OCI-LY3 (cell line): ENCODE measurements at regions not wholly inside any gene's neighbourhood (a gene's known extent, or its start where the extent isn't known, plus 50 kb on each side); places are given as distances from the start of the nearest gene placed in this dataset.

Experiments
- H2AFZ ChIP-seq: fragments of 200-600, 300-600 bp; shearing (Covaris generic); 2 replicates; pipeline ENCODE4 v1.6.0; 2014; ENCODE audit warnings: antibody characterized with exemption, low read depth, low read length
- H3K27ac ChIP-seq: fragments of 200-600, 300-600 bp; sonication (generic); 2 replicates; pipeline ENCODE4 v1.5.1; 2014; ENCODE audit warnings: mild to moderate bottlenecking, low read length, moderate library complexity, mixed read lengths
- H3K27me3 ChIP-seq: fragments of 200-600, 300-600 bp; sonication (generic); 2 replicates; pipeline ENCODE4 v1.6.1; 2014; ENCODE audit warnings: low read depth, low read length, mixed read lengths
- H3K36me3 ChIP-seq: fragments of 200-600, 300-600 bp; sonication (generic); replicated peaks from 2 replicates; pipeline ENCODE3; 2014; ENCODE audit warnings: low read depth, low read length, mixed read lengths
- H3K4me1 ChIP-seq: fragments of 300-600, 200-600 bp; sonication (generic); 2 replicates; pipeline ENCODE4 v1.6.1; 2014; ENCODE audit warnings: low read length, mixed read lengths
- H3K4me2 ChIP-seq: fragments of 200-600, 300-600 bp; sonication (generic); 2 replicates; pipeline ENCODE4 v1.6.1; 2014; ENCODE audit warnings: low read length, mixed read lengths
- H3K4me3 ChIP-seq: fragments of 300-600, 200-600 bp; sonication (generic); 2 replicates; pipeline ENCODE4 v1.5.1; 2014; ENCODE audit warnings: antibody characterized with exemption, mild to moderate bottlenecking, low read length, moderate library complexity
- H3K79me2 ChIP-seq: fragments of 300-600, 200-600 bp; shearing (Covaris generic); 2 replicates; pipeline ENCODE4 v1.6.1; 2014; ENCODE audit warnings: mild to moderate bottlenecking, low read length, mixed read lengths
- H3K9ac ChIP-seq: fragments of 300-600, 200-600 bp; shearing (Covaris generic); 2 replicates; pipeline ENCODE4 v1.6.0; 2014; ENCODE audit warnings: mild to moderate bottlenecking, low read length, moderate library complexity
- H3K9me3 ChIP-seq: fragments of 200-600, 300-600 bp; shearing (Covaris generic); 2 replicates; pipeline ENCODE4 v1.6.1; 2014; ENCODE audit warnings: low read length, mixed read lengths; ENCODE audit not compliant: insufficient read depth
- H4K20me1 ChIP-seq: fragments of 200-600, 300-600 bp; sonication (generic); 2 replicates; pipeline ENCODE4 v1.6.1; 2016; ENCODE audit warnings: low read length, mixed read lengths; ENCODE audit not compliant: insufficient read depth
- EZH2phosphoT487 ChIP-seq: fragments of 200-600 bp; shearing (Covaris generic); IDR thresholded peaks from 2 replicates; pipeline ENCODE4 v1.6.1; 2018; ENCODE audit warnings: antibody characterized with exemption, mixed run types, low read depth
- TF ChIP-seq, protein P1 (sequence below): fragments of 200-600, 300-600 bp; sonication (generic); IDR thresholded peaks from 2 replicates; pipeline ENCODE4 v1.5.1; 2014; ENCODE audit warnings: antibody characterized with exemption, low read length, low read depth

DNA sequence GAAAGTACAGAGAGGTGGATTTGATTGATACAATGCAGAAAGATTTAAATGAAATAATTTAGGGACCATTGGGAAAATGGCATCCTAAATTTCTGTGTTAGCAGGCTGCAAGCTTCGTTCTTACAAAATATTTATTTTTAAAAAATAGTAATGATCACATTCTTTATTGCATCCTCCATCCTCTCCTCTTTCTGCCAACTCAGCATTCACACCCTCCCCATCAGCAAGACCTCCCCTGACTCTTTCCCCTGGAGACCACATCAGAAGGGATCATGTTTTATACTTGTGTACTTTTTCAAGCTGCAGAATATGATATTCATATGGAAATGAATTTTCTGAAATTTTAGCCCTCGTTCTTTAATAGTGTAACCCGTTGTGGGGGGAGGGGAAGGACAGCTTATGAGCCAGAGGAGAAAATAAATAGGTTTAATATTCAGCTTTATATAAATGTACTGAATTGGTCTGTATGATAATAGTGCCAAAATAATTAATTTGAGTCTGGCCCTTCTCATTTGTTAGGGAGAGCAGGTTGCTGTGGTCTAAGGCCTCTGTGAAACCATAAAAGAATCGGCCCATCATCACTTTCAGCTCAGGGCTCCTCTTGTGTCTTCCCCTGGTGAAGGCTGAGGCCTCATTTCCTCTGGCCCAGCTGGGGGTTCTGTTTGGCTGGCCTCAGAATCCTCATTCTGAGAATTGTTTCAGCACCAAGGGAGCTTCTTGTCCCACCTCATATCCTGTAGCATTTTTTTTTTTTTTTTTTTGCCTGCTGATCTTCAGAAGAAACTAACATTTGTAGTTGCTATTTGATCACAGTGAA lies 330.8 kb downstream of the TXNL1 start:
- Histone ChIP-seq H3K9ac (peak overlapping the region; percentile 23), H3K4me3 (peak overlapping the region; percentile 1; the same call in 1 of the 2 replicates), H4K20me1 (no peaks in the 10 kb centered on the region), H3K27me3 (no peaks in the 10 kb centered on the region), H2AFZ (peak overlapping the region; percentile 59), H3K4me1 (peaks cover 57% of the 10 kb centered on the region), H3K9me3 (no peaks in the 10 kb centered on the region), H3K27ac (peak overlapping the region; percentile 23), H3K36me3 (no peaks in the 10 kb centered on the region), H3K79me2 (no peaks in the 10 kb centered on the region), H3K4me2 (peak overlapping the region; percentile 44)
- no peak for TF ChIP-seq EZH2phosphoT487

DNA sequence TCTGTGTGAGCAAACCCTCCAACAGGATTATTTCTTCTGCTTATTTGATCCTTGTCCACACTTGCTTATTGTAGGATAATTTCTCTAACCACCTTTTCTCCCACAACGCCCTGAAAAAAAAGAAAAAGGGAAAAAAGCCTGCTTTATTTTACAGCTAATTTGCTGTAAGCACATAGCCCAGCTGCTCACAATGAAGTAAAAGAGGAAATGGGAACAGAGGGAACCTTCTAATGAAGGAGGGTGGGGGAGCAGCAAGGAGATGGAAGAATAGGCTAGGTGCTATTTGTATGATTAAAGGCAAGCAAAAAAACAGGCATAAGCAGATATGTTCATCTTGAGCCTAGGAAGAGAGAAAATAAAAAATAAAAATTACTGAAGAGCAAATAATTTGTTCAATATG lies 331.6 kb downstream of the TXNL1 start:
- Histone ChIP-seq H3K36me3 (no peaks in the 10 kb centered on the region), H3K9me3 (no peaks in the 10 kb centered on the region), H3K27me3 (no peaks in the 10 kb centered on the region), H2AFZ (no peak overlapping the region), H3K4me2 (peak overlapping the region; percentile 31), H3K27ac (no peak overlapping the region), H3K9ac (peak overlapping the region; percentile 5; the same call in 1 of the 2 replicates), H4K20me1 (no peaks in the 10 kb centered on the region), H3K4me3 (no peak overlapping the region), H3K79me2 (no peaks in the 10 kb centered on the region), H3K4me1 (peaks cover 49% of the 10 kb centered on the region)
- TF ChIP-seq EZH2phosphoT487: no peak
- TF ChIP-seq, protein P1, sequence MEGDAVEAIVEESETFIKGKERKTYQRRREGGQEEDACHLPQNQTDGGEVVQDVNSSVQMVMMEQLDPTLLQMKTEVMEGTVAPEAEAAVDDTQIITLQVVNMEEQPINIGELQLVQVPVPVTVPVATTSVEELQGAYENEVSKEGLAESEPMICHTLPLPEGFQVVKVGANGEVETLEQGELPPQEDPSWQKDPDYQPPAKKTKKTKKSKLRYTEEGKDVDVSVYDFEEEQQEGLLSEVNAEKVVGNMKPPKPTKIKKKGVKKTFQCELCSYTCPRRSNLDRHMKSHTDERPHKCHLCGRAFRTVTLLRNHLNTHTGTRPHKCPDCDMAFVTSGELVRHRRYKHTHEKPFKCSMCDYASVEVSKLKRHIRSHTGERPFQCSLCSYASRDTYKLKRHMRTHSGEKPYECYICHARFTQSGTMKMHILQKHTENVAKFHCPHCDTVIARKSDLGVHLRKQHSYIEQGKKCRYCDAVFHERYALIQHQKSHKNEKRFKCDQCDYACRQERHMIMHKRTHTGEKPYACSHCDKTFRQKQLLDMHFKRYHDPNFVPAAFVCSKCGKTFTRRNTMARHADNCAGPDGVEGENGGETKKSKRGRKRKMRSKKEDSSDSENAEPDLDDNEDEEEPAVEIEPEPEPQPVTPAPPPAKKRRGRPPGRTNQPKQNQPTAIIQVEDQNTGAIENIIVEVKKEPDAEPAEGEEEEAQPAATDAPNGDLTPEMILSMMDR: no peak

DNA sequence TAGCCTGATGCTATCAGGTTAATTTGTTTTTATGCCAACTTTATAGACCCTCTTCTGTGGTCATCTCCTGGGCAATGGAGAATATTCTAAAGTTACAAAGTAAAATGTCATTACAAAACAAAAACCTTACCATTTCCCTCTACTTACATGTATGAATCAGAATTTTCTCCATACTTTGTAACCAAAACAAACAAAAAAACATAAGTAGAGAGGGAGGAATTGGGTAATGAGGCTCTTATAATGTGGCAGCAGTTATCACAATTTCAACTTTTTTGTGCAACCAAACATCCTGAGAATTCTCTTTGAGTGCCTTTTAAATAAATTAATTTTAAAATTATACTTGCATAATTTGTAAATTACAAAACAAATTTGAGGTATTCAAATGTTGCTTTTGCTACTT lies 332.8 kb downstream of the TXNL1 start:
- Histone ChIP-seq H3K9me3 (no peaks in the 10 kb centered on the region), H3K36me3 (no peaks in the 10 kb centered on the region), H3K4me3 (no peak overlapping the region), H3K4me2 (no peak overlapping the region), H4K20me1 (no peaks in the 10 kb centered on the region), H3K79me2 (no peaks in the 10 kb centered on the region), H2AFZ (no peak overlapping the region), H3K27ac (no peak overlapping the region), H3K9ac (no peak overlapping the region), H3K27me3 (no peaks in the 10 kb centered on the region), H3K4me1 (peaks cover 49% of the 10 kb centered on the region)
- no peak for TF ChIP-seq EZH2phosphoT487
- TF ChIP-seq, protein P1: no peak

DNA sequence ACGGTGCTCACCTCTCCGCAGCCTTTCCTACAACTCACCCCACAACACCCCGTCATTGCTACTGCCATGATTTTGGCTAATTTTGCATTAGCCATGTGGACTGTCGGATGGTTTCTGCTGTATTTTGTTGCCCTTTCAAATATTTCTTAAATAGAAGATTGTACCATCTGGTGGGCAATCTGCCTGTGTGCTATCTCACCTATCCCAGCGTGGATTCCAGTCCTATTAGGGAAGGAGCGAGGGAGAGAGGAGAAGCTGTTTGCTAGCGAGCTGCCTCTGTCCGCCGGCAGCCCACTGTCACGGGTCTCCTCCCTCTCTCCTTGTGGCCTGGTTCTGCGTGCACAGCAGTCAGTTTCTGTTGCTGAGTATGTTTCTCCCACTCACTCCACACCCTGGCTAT lies 336.2 kb downstream of the TXNL1 start:
- Histone ChIP-seq H3K4me3 (no peak overlapping the region), H3K4me1 (peaks cover 23% of the 10 kb centered on the region), H3K27me3 (no peaks in the 10 kb centered on the region), H3K79me2 (no peaks in the 10 kb centered on the region), H3K27ac (no peak overlapping the region), H3K9me3 (no peaks in the 10 kb centered on the region), H3K9ac (no peak overlapping the region), H3K36me3 (no peaks in the 10 kb centered on the region), H3K4me2 (no peak overlapping the region), H4K20me1 (no peaks in the 10 kb centered on the region), H2AFZ (no peak overlapping the region)
- TF ChIP-seq, protein P1: no peak
- no peak for TF ChIP-seq EZH2phosphoT487
